ENCODE measurements at regions not wholly inside any gene's neighbourhood (a gene's known extent, or its start where the extent isn't known, plus 50 kb on each side); places are given as distances from the start of the nearest gene placed in this dataset.
"Not testable (repeated sequence)": the region's sequence is repeated elsewhere in the genome, so short reads cannot be mapped to it uniquely, and the experiment has no call there.

DNA sequence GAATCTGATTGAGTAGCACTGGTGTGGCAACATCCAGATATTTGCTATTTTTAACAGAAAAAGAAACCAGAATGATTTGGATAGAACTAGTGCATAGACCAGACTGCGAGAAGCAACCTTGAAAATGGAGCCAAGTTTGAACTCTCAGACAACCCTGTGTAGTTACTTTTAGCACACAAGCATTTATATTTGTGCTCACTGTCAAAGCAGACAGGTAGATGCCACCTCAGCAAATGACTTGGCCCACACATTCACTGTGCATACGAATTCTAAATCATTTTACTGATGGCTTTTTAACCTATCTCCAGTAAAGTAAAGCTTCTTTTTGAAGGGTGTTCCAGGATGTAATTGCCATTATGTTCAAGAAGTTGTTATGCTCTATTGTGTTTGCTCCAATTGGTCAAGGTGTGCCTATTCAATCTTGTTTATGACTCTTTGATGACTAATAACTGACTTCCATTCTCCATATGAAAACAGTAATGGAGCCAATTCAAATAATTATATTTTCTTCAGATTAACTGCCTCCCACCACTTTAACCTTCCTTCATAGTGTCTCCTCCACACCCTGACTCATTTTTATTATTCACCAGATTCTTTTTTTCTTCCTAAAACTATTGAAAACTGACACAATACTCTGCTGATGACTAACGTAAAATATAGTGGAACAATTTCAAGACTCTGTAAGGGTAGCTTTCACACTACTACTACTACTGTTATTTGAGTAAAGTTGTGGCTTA lies 138.5 kb downstream of the CCER1 start:
- DNase-seq: no peak
- 69 to 71% methylated on average over 3 of the region's 3 CpGs for WGBS, 2 donors
- intact Hi-C loops (cut with DNase I): no loop called here

GRCh38 chr12:90809940-90810339 lies 145.0 kb downstream of the CCER1 start:
- no peak overlapping the region for H3K27ac ChIP-seq (ENCODE audit: low read depth in 1 of 2, low read length in 2 of 2)
- ATAC-seq (ENCODE audit: low FRiP score): no peak
- intact Hi-C loops (cut with DNase I): no loop called here

More for the DNA sequence above, 138.5 kb downstream of the CCER1 start:
- no peak overlapping the region for H3K4me3 ChIP-seq (ENCODE audit: low read length in 2 of 2)
- no peak for ATAC-seq (ENCODE audit: low FRiP score)
- H3K9me3 ChIP-seq (ENCODE audit: control insufficient read depth, low read length): no peaks in the 10 kb centered on the region
- H3K36me3 ChIP-seq (ENCODE audit: control insufficient read depth in 1 of 2, insufficient read depth in 2 of 2, low read length in 1 of 2): no peaks in the 10 kb centered on the region
- no peak overlapping the region for H3K27ac ChIP-seq (ENCODE audit: low read depth in 1 of 2, low read length in 2 of 2)
- no peaks in the 10 kb centered on the region for H3K27me3 ChIP-seq (ENCODE audit: control insufficient read depth in 1 of 2, insufficient read depth in 2 of 2, low read length in 1 of 2)
- H3K4me1 ChIP-seq (ENCODE audit: control insufficient read depth in 1 of 2, insufficient read depth in 2 of 2, low read length in 2 of 2): no peaks in the 10 kb centered on the region

GRCh38 chr12:90808568-90808967 lies 146.4 kb downstream of the CCER1 start:
- no peaks in the 10 kb centered on the region for H3K27me3 ChIP-seq (ENCODE audit: control insufficient read depth in 1 of 2, insufficient read depth in 2 of 2, low read length in 1 of 2)

More at GRCh38 chr12:90809940-90810339, 145.0 kb downstream of the CCER1 start:
- DNase-seq: no peak
- Histone ChIP-seq H3K27me3 (ENCODE audit: control insufficient read depth in 1 of 2, insufficient read depth in 2 of 2, low read length in 1 of 2) (no peaks in the 10 kb centered on the region), H3K4me1 (ENCODE audit: control insufficient read depth in 1 of 2, insufficient read depth in 2 of 2, low read length in 2 of 2) (no peaks in the 10 kb centered on the region), H3K4me3 (ENCODE audit: low read length in 2 of 2) (no peak overlapping the region), H3K9me3 (ENCODE audit: control insufficient read depth, low read length) (no peaks in the 10 kb centered on the region), H3K36me3 (ENCODE audit: control insufficient read depth in 1 of 2, insufficient read depth in 2 of 2, low read length in 1 of 2) (no peaks in the 10 kb centered on the region)
- 65 to 75% methylated on average over 1 of the region's 1 CpG for WGBS, 2 donors

GRCh38 chr12:90802727-90803126 lies 152.2 kb downstream of the CCER1 start:
- intact Hi-C loops (cut with DNase I): no loop called here
- Histone ChIP-seq H3K4me3 (ENCODE audit: low read length in 2 of 2) (no peak overlapping the region), H3K36me3 (ENCODE audit: control insufficient read depth in 1 of 2, insufficient read depth in 2 of 2, low read length in 1 of 2) (no peaks in the 10 kb centered on the region), H3K4me1 (ENCODE audit: control insufficient read depth in 1 of 2, insufficient read depth in 2 of 2, low read length in 2 of 2) (no peaks in the 10 kb centered on the region), H3K27me3 (ENCODE audit: control insufficient read depth in 1 of 2, insufficient read depth in 2 of 2, low read length in 1 of 2) (no peaks in the 10 kb centered on the region), H3K9me3 (ENCODE audit: control insufficient read depth, low read length) (no peaks in the 10 kb centered on the region), H3K27ac (ENCODE audit: low read depth in 1 of 2, low read length in 2 of 2) (no peak overlapping the region)
- 93 to 94% methylated on average over 6 of the region's 6 CpGs for WGBS, 2 donors
- ATAC-seq (ENCODE audit: low FRiP score) (no peak), DNase-seq (no peak)

More at GRCh38 chr12:90808568-90808967, 146.4 kb downstream of the CCER1 start:
- no peak overlapping the region for H3K4me3 ChIP-seq (ENCODE audit: low read length in 2 of 2)
- WGBS, 2 donors: 63 to 68% methylated on average over 3 of the region's 3 CpGs
- ATAC-seq (ENCODE audit: low FRiP score): no peak
- H3K36me3 ChIP-seq (ENCODE audit: control insufficient read depth in 1 of 2, insufficient read depth in 2 of 2, low read length in 1 of 2): no peaks in the 10 kb centered on the region
- intact Hi-C loops (cut with DNase I): no loop called here
- H3K27ac ChIP-seq (ENCODE audit: low read depth in 1 of 2, low read length in 2 of 2): no peak overlapping the region
- no peaks in the 10 kb centered on the region for H3K4me1 ChIP-seq (ENCODE audit: control insufficient read depth in 1 of 2, insufficient read depth in 2 of 2, low read length in 2 of 2)
- H3K9me3 ChIP-seq (ENCODE audit: control insufficient read depth, low read length): no peaks in the 10 kb centered on the region
- DNase-seq: no peak

DNA sequence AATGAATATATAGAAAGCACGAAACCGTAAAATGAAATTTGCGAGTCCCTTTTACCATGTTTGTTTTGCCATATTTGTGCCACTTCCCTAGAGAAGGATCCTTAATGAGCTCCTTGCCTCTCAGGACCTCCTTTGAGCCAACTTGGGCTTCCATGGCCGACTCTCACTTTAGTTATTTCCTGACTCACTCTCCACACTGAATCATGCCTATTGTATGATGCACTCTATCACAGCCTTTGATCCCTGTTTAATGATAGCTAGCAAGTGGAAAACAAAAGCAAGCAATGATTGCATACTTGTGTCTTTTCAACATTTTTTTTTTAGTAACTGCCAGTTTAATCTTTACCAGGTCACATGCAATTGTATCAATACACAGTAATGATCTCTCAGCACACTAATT lies 153.2 kb downstream of the CCER1 start:
- no peak overlapping the region for H3K4me3 ChIP-seq (ENCODE audit: low read length in 2 of 2)
- H3K4me1 ChIP-seq (ENCODE audit: control insufficient read depth in 1 of 2, insufficient read depth in 2 of 2, low read length in 2 of 2): no peaks in the 10 kb centered on the region
- ATAC-seq (ENCODE audit: low FRiP score): no peak
- intact Hi-C loops (cut with DNase I): no loop called here
- no peak overlapping the region for H3K27ac ChIP-seq (ENCODE audit: low read depth in 1 of 2, low read length in 2 of 2)
- no peaks in the 10 kb centered on the region for H3K36me3 ChIP-seq (ENCODE audit: control insufficient read depth in 1 of 2, insufficient read depth in 2 of 2, low read length in 1 of 2)
- H3K27me3 ChIP-seq (ENCODE audit: control insufficient read depth in 1 of 2, insufficient read depth in 2 of 2, low read length in 1 of 2): no peaks in the 10 kb centered on the region
- WGBS, 2 donors: 87 to 90% methylated on average over 4 of the region's 4 CpGs
- peaks cover 2% of the 10 kb centered on the region for H3K9me3 ChIP-seq (ENCODE audit: control insufficient read depth, low read length)
- no peak for DNase-seq

- Histone ChIP-seq H3K9me3 (ENCODE audit: control insufficient read depth, low read length) (peaks cover 2% of the 10 kb centered on the region), H3K36me3 (ENCODE audit: control insufficient read depth in 1 of 2, insufficient read depth in 2 of 2, low read length in 1 of 2) (no peaks in the 10 kb centered on the region), H3K4me1 (ENCODE audit: control insufficient read depth in 1 of 2, insufficient read depth in 2 of 2, low read length in 2 of 2) (no peaks in the 10 kb centered on the region), H3K4me3 (ENCODE audit: low read length in 2 of 2) (no peak overlapping the region), H3K27me3 (ENCODE audit: control insufficient read depth in 1 of 2, insufficient read depth in 2 of 2, low read length in 1 of 2) (no peaks in the 10 kb centered on the region), H3K27ac (ENCODE audit: low read depth in 1 of 2, low read length in 2 of 2) (no peak overlapping the region)
- no peak for DNase-seq
- WGBS, 2 donors: 54 to 90% methylated on average over 2 of the region's 2 CpGs
- no peak for ATAC-seq (ENCODE audit: low FRiP score)
- intact Hi-C loops (cut with DNase I): no loop called here
Measured at GRCh38 chr12:90794212-90794611, 160.8 kb downstream of the CCER1 start.

GRCh38 chr12:90792718-90793117 lies 162.3 kb downstream of the CCER1 start:
- H3K9me3 ChIP-seq (ENCODE audit: control insufficient read depth, low read length); DNase-seq; H3K27me3 ChIP-seq (ENCODE audit: control insufficient read depth in 1 of 2, insufficient read depth in 2 of 2, low read length in 1 of 2); ATAC-seq (ENCODE audit: low FRiP score); H3K4me1 ChIP-seq (ENCODE audit: control insufficient read depth in 1 of 2, insufficient read depth in 2 of 2, low read length in 2 of 2); H3K4me3 ChIP-seq (ENCODE audit: low read length in 2 of 2); intact Hi-C loops (cut with DNase I); H3K36me3 ChIP-seq (ENCODE audit: control insufficient read depth in 1 of 2, insufficient read depth in 2 of 2, low read length in 1 of 2); H3K27ac ChIP-seq (ENCODE audit: low read depth in 1 of 2, low read length in 2 of 2): not testable (repeated sequence)
- WGBS, 2 donors: 94 to 95% methylated on average over 1 of the region's 1 CpG

DNA sequence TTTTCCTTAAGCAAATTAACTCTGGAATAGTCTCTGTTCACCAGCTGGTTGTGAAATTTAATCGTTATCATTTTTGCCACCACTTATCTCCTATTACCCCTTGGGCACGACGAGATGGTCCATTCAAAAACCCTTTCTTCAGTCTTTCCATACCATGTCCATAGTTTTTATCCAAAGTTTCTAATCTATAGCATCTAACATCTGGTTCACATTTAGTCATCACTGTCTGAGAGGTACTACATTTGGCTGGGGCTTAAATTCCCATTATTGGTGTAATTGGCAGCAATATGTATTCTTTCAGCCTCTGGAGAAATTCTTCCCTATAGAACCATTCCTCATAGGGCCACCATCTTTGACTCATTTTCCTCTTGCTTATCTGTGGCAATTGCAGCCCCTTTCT lies 163.5 kb downstream of the CCER1 start:
- ATAC-seq (ENCODE audit: low FRiP score): no peak
- intact Hi-C loops (cut with DNase I): no loop called here

DNA sequence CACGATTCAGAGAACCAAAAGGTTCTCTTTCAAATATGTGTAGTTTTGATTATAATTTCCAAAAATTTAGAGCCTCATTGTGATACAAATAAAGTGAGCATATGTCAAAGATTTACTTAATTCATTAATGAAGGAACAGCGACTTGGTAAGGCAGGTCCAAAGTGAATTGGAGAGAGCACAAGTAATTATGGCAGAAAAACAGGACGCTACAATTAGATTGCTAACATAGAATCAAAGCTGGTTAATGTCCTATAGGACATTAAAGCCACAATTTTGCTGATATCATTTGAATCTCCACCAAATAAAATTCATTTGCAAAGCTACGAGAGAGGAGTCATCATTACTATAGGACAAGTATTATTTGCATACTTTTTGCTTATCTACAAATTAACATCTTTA lies 164.2 kb downstream of the CCER1 start:
- 68 to 71% methylated on average over 4 of the region's 4 CpGs for WGBS, 2 donors

More for the DNA sequence above, 163.5 kb downstream of the CCER1 start:
- WGBS, 2 donors: 72 to 78% methylated on average over 3 of the region's 3 CpGs
- Histone ChIP-seq H3K36me3 (ENCODE audit: control insufficient read depth in 1 of 2, insufficient read depth in 2 of 2, low read length in 1 of 2) (no peaks in the 10 kb centered on the region), H3K9me3 (ENCODE audit: control insufficient read depth, low read length) (no peaks in the 10 kb centered on the region), H3K4me1 (ENCODE audit: control insufficient read depth in 1 of 2, insufficient read depth in 2 of 2, low read length in 2 of 2) (no peaks in the 10 kb centered on the region), H3K27ac (ENCODE audit: low read depth in 1 of 2, low read length in 2 of 2) (no peak overlapping the region), H3K27me3 (ENCODE audit: control insufficient read depth in 1 of 2, insufficient read depth in 2 of 2, low read length in 1 of 2) (no peaks in the 10 kb centered on the region), H3K4me3 (ENCODE audit: low read length in 2 of 2) (no peak overlapping the region)
- DNase-seq: no peak

More for the DNA sequence above, 164.2 kb downstream of the CCER1 start:
- no peak overlapping the region for H3K4me3 ChIP-seq (ENCODE audit: low read length in 2 of 2)
- H3K36me3 ChIP-seq (ENCODE audit: control insufficient read depth in 1 of 2, insufficient read depth in 2 of 2, low read length in 1 of 2): no peaks in the 10 kb centered on the region
- ATAC-seq (ENCODE audit: low FRiP score) (no peak), DNase-seq (no peak)
- H3K27ac ChIP-seq (ENCODE audit: low read depth in 1 of 2, low read length in 2 of 2): no peak overlapping the region
- no peaks in the 10 kb centered on the region for H3K27me3 ChIP-seq (ENCODE audit: control insufficient read depth in 1 of 2, insufficient read depth in 2 of 2, low read length in 1 of 2)
- no peaks in the 10 kb centered on the region for H3K9me3 ChIP-seq (ENCODE audit: control insufficient read depth, low read length)
- no peaks in the 10 kb centered on the region for H3K4me1 ChIP-seq (ENCODE audit: control insufficient read depth in 1 of 2, insufficient read depth in 2 of 2, low read length in 2 of 2)
- intact Hi-C loops (cut with DNase I): no loop called here
